HCT116 (cell line): ENCODE measurements at regions not wholly inside any gene's neighbourhood (a gene's known extent, or its start where the extent isn't known, plus 50 kb on each side); places are given as distances from the start of the nearest gene placed in this dataset.

Source experiments
- ATAC-seq: fragments of 200-7000 bp; cut with Tn5 transposase; 2 replicates; pipeline ENCODE4 v1.9.1; 2020; ENCODE audit warnings: mild to moderate bottlenecking, moderate library complexity
- BruUV-seq: library from RNA; stranded (reverse); fragments of 400-500 nt; replicated peaks from 2 replicates; lab custom pipeline; 2021; lab: Mats Ljungman, UMichigan
- CTCF ChIA-PET: fragments of 300-600 bp; sonication (Branson Sonifier 250); formaldehyde crosslinking; loops from one replicate; lab custom pipeline; 2021; ENCODE audit warnings: antibody characterized with exemption; lab: Charles Lee
- POLR2A ChIA-PET: fragments of 300-600, 350-600 bp; sonication (Branson Sonifier 250); formaldehyde crosslinking; loops from one replicate; lab custom pipeline; 2021; ENCODE audit warnings: antibody characterized with exemption; lab: Charles Lee
- RAD21 ChIA-PET, 2 experiments: fragments of 300-600 bp; sonication (Branson Sonifier 250); formaldehyde crosslinking; loops; one replicate each; lab custom pipeline; 2023; ENCODE audit warnings: low total read pairs in 2 of 2; ENCODE audit not compliant: uncharacterized antibody in 2 of 2, unreplicated experiment in 2 of 2, low non-redundant PET in 1 of 2; lab: Charles Lee
- DNase-seq: peaks from one replicate; pipeline ENCODE4 v3.0.0-alpha.2; 2010; ENCODE audit warnings: low read depth, low spot score
- H2AFZ ChIP-seq: fragments of 200-600 bp; shearing (Covaris generic), sonication (generic); 2 replicates; pipeline ENCODE4 v1.6.1; 2017; ENCODE audit warnings: low read depth, mixed run types, mixed read lengths, antibody characterized with exemption, low read length; ENCODE audit not compliant: poor library complexity, severe bottlenecking
- H3K27ac ChIP-seq: 2 replicates; pipeline ENCODE4 v1.5.1; 2012; ENCODE audit warnings: low read depth, low read length
- H3K27me3 ChIP-seq: fragments of 200-600 bp; sonication (generic); 2 replicates; pipeline ENCODE4 v1.6.1; 2016; ENCODE audit warnings: mixed run types, low read length, mixed read lengths; ENCODE audit not compliant: insufficient read depth
- H3K36me3 ChIP-seq, 2 experiments: fragments of 200-500 bp in 1 of 2; fragments of 200-600 bp in 1 of 2; sonication (Bioruptor generic) in 1 of 2; sonication (generic) in 1 of 2; 2 replicates each; pipeline versions ENCODE4 v1.5.1 to v1.6.1; 2014 to 2016; ENCODE audit warnings: low read length in 2 of 2, inconsistent platforms in 1 of 2, mixed read lengths in 1 of 2, mixed run types in 1 of 2; ENCODE audit not compliant: insufficient read depth in 2 of 2, control insufficient read depth in 1 of 2
- H3K4me1 ChIP-seq, 2 experiments: fragments of 200-600 bp in 1 of 2; sonication (generic) in 1 of 2; 2 replicates each; pipeline versions ENCODE4 v1.5.1 to v1.6.1; 2012 to 2017; ENCODE audit warnings: low read length in 2 of 2, inconsistent platforms in 1 of 2, mild to moderate bottlenecking in 1 of 2, mixed read lengths in 1 of 2, mixed run types in 1 of 2, moderate library complexity in 1 of 2; ENCODE audit not compliant: insufficient read depth in 2 of 2, control insufficient read depth in 1 of 2
- H3K4me2 ChIP-seq: fragments of 200-600 bp; sonication (generic); 2 replicates; pipeline ENCODE4 v1.6.1; 2017; ENCODE audit warnings: mixed run types, low read length, mixed read lengths
- H3K4me3 ChIP-seq, 2 experiments: fragments of 200-600 bp in 1 of 2; sonication (generic) in 1 of 2; replicated peaks in 1 of 2; 2 replicates each; pipeline ENCODE4 v1.5.1; 2011 to 2016; ENCODE audit warnings: low read length in 2 of 2, control low read depth in 1 of 2, low read depth in 1 of 2, mild to moderate bottlenecking in 1 of 2, mixed read lengths in 1 of 2, mixed run types in 1 of 2
- H3K79me2 ChIP-seq: fragments of 200-600 bp; sonication (generic); 2 replicates; pipeline ENCODE4 v1.6.1; 2017; ENCODE audit warnings: mild to moderate bottlenecking, mixed run types, low read length, moderate library complexity, mixed read lengths; ENCODE audit not compliant: insufficient read depth
- H3K9ac ChIP-seq: fragments of 200-600 bp; sonication (generic); 2 replicates; pipeline ENCODE4 v1.6.1; 2016; ENCODE audit warnings: low read length, mixed read lengths
- H3K9me2 ChIP-seq: fragments of 200-600 bp; sonication (generic), shearing (Covaris generic); 2 replicates; pipeline ENCODE4 v1.6.1; 2017; ENCODE audit warnings: mixed run types, mild to moderate bottlenecking, moderate library complexity; ENCODE audit not compliant: insufficient read depth
- H3K9me3 ChIP-seq, 2 experiments: fragments of 200-500 bp in 1 of 2; fragments of 200-600 bp in 1 of 2; sonication (Bioruptor generic) in 1 of 2; sonication (generic) in 1 of 2; 2 replicates each; pipeline ENCODE4 v1.6.1; 2014 to 2017; ENCODE audit warnings: low read length in 2 of 2, mixed read lengths in 2 of 2, inconsistent platforms in 1 of 2, low read depth in 1 of 2, mild to moderate bottlenecking in 1 of 2, mixed run types in 1 of 2, moderate library complexity in 1 of 2; ENCODE audit not compliant: control insufficient read depth in 1 of 2, insufficient read depth in 1 of 2
- H4K20me1 ChIP-seq: fragments of 200-600 bp; sonication (generic), shearing (Covaris generic); 2 replicates; pipeline ENCODE4 v1.6.1; 2017; ENCODE audit warnings: mixed run types, mild to moderate bottlenecking, moderate library complexity; ENCODE audit not compliant: insufficient read depth
- EGR1 ChIP-seq: IDR thresholded peaks from 2 replicates; pipeline ENCODE4 v1.6.1; 2012; ENCODE audit warnings: low read depth
- ELF1 ChIP-seq: IDR thresholded peaks from 2 replicates; pipeline ENCODE4 v1.6.1; 2012; ENCODE audit warnings: low read depth, borderline replicate concordance
- EZH2 ChIP-seq: fragments of 200-600 bp; sonication (generic); IDR thresholded peaks from 2 replicates; pipeline ENCODE4 v1.6.1; 2017; ENCODE audit warnings: antibody characterized with exemption, mixed run types
- EZH2phosphoT487 ChIP-seq: fragments of 200-600 bp; IDR thresholded peaks from 2 replicates; pipeline ENCODE4 v1.6.1; 2018; ENCODE audit warnings: antibody characterized with exemption, borderline replicate concordance
- FOSL1 ChIP-seq: IDR thresholded peaks from 2 replicates; pipeline ENCODE4 v1.6.1; 2012; ENCODE audit warnings: low read depth
- POLR2A ChIP-seq: IDR thresholded peaks from 2 replicates; pipeline ENCODE4 v1.7.0; 2011; ENCODE audit warnings: borderline replicate concordance; ENCODE audit not compliant: insufficient read depth, insufficient read length; ENCODE audit errors: extremely low read depth
- POLR2AphosphoS5 ChIP-seq: IDR thresholded peaks from 2 replicates; pipeline ENCODE4 v1.6.1; 2011; ENCODE audit warnings: mild to moderate bottlenecking, low read depth, low read length, moderate library complexity
- RAD21 ChIP-seq: IDR thresholded peaks from 2 replicates; pipeline ENCODE4 v1.6.1; 2012; ENCODE audit warnings: low read depth, mild to moderate bottlenecking
- TCF7L2 ChIP-seq: IDR thresholded peaks from 2 replicates; pipeline ENCODE4 v1.7.0; 2011; ENCODE audit warnings: borderline replicate concordance, inconsistent platforms; ENCODE audit not compliant: insufficient read depth, insufficient read length; ENCODE audit errors: extremely low read depth
- ZBTB33 ChIP-seq: IDR thresholded peaks from 2 replicates; pipeline ENCODE4 v1.6.1; 2011; ENCODE audit warnings: mild to moderate bottlenecking, low read length, moderate library complexity; ENCODE audit not compliant: insufficient replicate concordance; ENCODE audit errors: extremely low read depth
- ZFX ChIP-seq: fragments of 450-650 bp; IDR thresholded peaks from 2 replicates; pipeline ENCODE4 v1.6.1; 2017
- intact Hi-C: fragments of 100-400 bp; cut with micrococcal nuclease; formaldehyde crosslinking; loops from 2 replicates; pipeline ENCODE4 v1.10.0; 2022

GRCh38 chr3:34865346-34865745 lies 774.0 kb upstream of the ARPP21 start:
- POLR2A ChIA-PET = no interaction called here
- Histone ChIP-seq H3K9me3 (peaks cover 3 to 15% of the 10 kb centered on the region in 2 experiments; a peak in 3 of 4 replicates), H3K27me3 (no peaks in the 10 kb centered on the region), H3K36me3 (no peaks in the 10 kb centered on the region), H4K20me1 (no peaks in the 10 kb centered on the region)
- BruUV-seq = no TSS peak
- no peak for DNase-seq
- no peak for TF ChIP-seq EZH2
- TF ChIP-seq, all 23 proteins: peak for 0
- Histone ChIP-seq H3K79me2 (no peaks in the 10 kb centered on the region), H3K4me2 (no peak overlapping the region), H3K27ac (no peak overlapping the region), H3K4me3 (no peak overlapping the region), H3K4me1 (no peaks in the 10 kb centered on the region), H3K9me2 (no peaks in the 10 kb centered on the region), H2AFZ (no peak overlapping the region), H3K9ac (no peak overlapping the region)
- ChIA-PET RAD21 (no interaction called here), CTCF (no interaction called here)
- no peak for ATAC-seq
- intact Hi-C loops = no loop called here

DNA sequence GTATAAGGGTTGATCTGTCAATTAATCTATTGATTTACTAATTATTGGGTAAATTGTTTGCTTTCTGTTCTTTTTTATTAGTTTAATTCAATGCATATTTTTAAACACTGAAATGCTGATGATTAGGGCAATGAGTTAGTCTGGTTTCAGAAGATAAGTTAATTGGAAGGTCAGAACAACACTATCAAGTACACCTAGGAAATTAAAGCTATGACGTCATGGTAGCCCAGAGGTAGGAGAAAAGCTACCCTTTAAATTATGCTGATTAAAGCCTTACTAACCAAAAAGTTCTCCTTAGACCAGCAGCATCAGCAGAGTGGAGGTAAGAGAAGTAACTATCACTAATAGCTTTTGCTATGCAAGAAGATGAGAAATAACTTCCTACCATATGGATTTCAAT lies 770.4 kb upstream of the ARPP21 start:
- intact Hi-C loops = no loop called here
- ChIA-PET CTCF (no interaction called here), POLR2A (no interaction called here)

More for the DNA sequence above, 770.4 kb upstream of the ARPP21 start:
- DNase-seq (no peak), ATAC-seq (no peak)
- Histone ChIP-seq H3K27ac (no peak overlapping the region), H3K4me3 (no peak overlapping the region), H3K36me3 (no peaks in the 10 kb centered on the region), H3K9me2 (no peaks in the 10 kb centered on the region), H3K27me3 (no peaks in the 10 kb centered on the region), H4K20me1 (no peaks in the 10 kb centered on the region), H3K4me1 (no peaks in the 10 kb centered on the region), H3K9ac (no peak overlapping the region), H3K4me2 (no peak overlapping the region), H2AFZ (no peak overlapping the region), H3K79me2 (no peaks in the 10 kb centered on the region), H3K9me3 (peaks cover 9 to 10% of the 10 kb centered on the region in 2 experiments; a peak in 2 of 4 replicates)
- TF ChIP-seq TCF7L2 = no peak
- no peak for TF ChIP-seq ZBTB33
- TF ChIP-seq EZH2phosphoT487 = no peak
- no peak for TF ChIP-seq FOSL1
- no peak for TF ChIP-seq EGR1
- no peak for TF ChIP-seq ZFX
- no peak for TF ChIP-seq RAD21
- no peak for TF ChIP-seq ELF1
- no peak for TF ChIP-seq POLR2A
- TF ChIP-seq EZH2 = no peak
- no peak for TF ChIP-seq POLR2AphosphoS5
- RAD21 ChIA-PET = no interaction called here
- no TSS peak for BruUV-seq
